ENCODE measurements at regions not wholly inside any gene's neighbourhood (a gene's known extent, or its start where the extent isn't known, plus 50 kb on each side); places are given as distances from the start of the nearest gene placed in this dataset.

DNA sequence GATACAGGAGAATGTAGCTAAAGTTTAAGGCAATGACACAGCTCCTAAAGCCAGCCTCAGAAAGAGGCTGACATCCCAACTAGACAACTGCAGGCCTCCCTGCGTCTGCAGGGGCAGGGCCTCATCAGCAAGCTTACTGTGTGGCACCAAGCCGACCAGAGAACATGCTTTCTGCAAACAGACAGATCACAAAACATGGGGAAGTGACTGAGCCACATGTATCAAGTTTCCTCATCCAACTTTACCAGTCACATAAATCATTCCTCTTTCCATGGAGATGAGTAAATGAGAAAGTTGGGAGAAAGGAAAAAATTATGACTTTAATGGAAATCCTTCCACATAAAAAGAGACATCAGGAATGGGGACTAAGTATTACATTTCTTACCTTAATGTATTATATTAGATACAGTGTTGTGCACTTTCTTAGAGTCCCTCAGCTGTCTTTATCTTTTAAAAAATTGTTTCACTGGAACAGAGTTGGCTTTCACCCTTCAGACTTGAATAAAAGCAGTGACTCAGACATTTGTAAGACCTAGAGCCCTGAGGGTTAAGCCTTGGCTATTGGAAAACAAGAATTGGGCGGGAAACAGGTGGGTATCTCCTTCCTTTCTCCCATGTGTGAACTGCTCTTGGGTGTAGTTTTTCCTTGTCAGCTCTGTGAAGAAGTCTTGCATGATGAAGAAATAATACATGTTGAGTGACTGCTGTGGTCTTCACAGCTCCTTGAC lies 305.7 kb upstream of the SNX7 start:
- peak overlapping the region; percentile 69 for H2AFZ ChIP-seq (ENCODE audit: low read depth, low read length)
- H3K27me3 ChIP-seq (ENCODE audit: control insufficient read depth in 1 of 2, insufficient read depth in 1 of 2, low read length in 2 of 2): no peaks in the 10 kb centered on the region
- no peak overlapping the region for H3K9ac ChIP-seq (ENCODE audit: low read length)
- H3K27ac ChIP-seq (ENCODE audit: low read length, poor library complexity, severe bottlenecking): no peak overlapping the region
- no peaks in the 10 kb centered on the region for H3K79me1 ChIP-seq (replicated peaks; ENCODE audit: low read length, poor library complexity, severe bottlenecking)
- H3K4me1 ChIP-seq (ENCODE audit: control insufficient read depth, insufficient read depth, low read depth, low read length): peaks cover 2% of the 10 kb centered on the region
- H3K9me3 ChIP-seq (ENCODE audit: control insufficient read depth, low read length): no peaks in the 10 kb centered on the region
- no peak overlapping the region for H3K14ac ChIP-seq (ENCODE audit: low read length in 2 of 2)
- no peak overlapping the region for H2BK120ac ChIP-seq (ENCODE audit: low read depth, low read length)
- no peaks in the 10 kb centered on the region for H3K36me3 ChIP-seq (ENCODE audit: control insufficient read depth in 1 of 2, insufficient read depth in 2 of 2, low read depth in 1 of 2, low read length in 2 of 2)
- no peak for DNase-seq
- no peak overlapping the region for H2BK5ac ChIP-seq (ENCODE audit: low read depth, low read length, poor library complexity, severe bottlenecking)
- H3K4ac ChIP-seq (ENCODE audit: low read depth in 1 of 2, low read length in 2 of 2): no peak overlapping the region
- H3K4me3 ChIP-seq (ENCODE audit: insufficient read depth in 1 of 2, low read depth in 1 of 2, low read length in 2 of 2): no peak overlapping the region
- WGBS: 99% methylated on average over 2 of the region's 3 CpGs
- no peak overlapping the region for H3K18ac ChIP-seq (ENCODE audit: low read depth in 1 of 2, low read length in 2 of 2)
- H4K8ac ChIP-seq (ENCODE audit: low read length): no peak overlapping the region
- no peak overlapping the region for H2BK12ac ChIP-seq (ENCODE audit: low read length in 2 of 2)
- no peak overlapping the region for H3K23ac ChIP-seq (ENCODE audit: low read length in 2 of 2)
- H2AK5ac ChIP-seq (ENCODE audit: low read length, severe bottlenecking): no peak overlapping the region
- H3K4me2 ChIP-seq (ENCODE audit: low read length, poor library complexity, severe bottlenecking): no peak overlapping the region
- no peak overlapping the region for H2BK15ac ChIP-seq (ENCODE audit: low read depth, poor library complexity, severe bottlenecking)
- no peak overlapping the region for H4K91ac ChIP-seq (ENCODE audit: low read length)

DNA sequence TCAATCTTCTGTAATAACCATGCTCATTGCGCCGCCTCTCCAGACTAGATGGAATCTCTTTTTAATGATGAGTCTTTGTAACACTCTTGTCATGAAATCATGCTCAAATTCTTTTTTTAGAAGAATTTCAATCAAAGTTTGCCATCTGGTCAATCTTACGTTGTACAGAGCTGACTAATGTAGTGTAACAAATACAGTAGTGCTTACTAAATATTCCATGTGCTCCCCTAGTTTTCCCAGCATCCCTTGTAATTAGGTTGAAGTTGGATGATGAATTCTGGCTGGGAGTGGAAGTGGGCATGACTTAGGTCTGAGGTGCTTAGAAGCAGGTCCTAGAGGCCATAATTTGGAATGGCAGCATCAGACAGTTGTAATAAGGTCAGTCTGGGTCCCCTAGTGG lies 309.1 kb upstream of the SNX7 start:
- Histone ChIP-seq H3K27me3 (ENCODE audit: control insufficient read depth in 1 of 2, insufficient read depth in 1 of 2, low read length in 2 of 2) (no peaks in the 10 kb centered on the region), H3K36me3 (ENCODE audit: control insufficient read depth in 1 of 2, insufficient read depth in 2 of 2, low read depth in 1 of 2, low read length in 2 of 2) (no peaks in the 10 kb centered on the region), H3K9me3 (ENCODE audit: control insufficient read depth, low read length) (no peaks in the 10 kb centered on the region), H3K4ac (ENCODE audit: low read depth in 1 of 2, low read length in 2 of 2) (no peak overlapping the region), H3K4me2 (ENCODE audit: low read length, poor library complexity, severe bottlenecking) (no peak overlapping the region), H2BK120ac (ENCODE audit: low read depth, low read length) (no peak overlapping the region), H3K18ac (ENCODE audit: low read depth in 1 of 2, low read length in 2 of 2) (no peak overlapping the region), H4K8ac (ENCODE audit: low read length) (no peak overlapping the region), H2BK5ac (ENCODE audit: low read depth, low read length, poor library complexity, severe bottlenecking) (no peak overlapping the region), H4K91ac (ENCODE audit: low read length) (no peak overlapping the region), H3K79me1 (replicated peaks; ENCODE audit: low read length, poor library complexity, severe bottlenecking) (no peaks in the 10 kb centered on the region), H2BK15ac (ENCODE audit: low read depth, poor library complexity, severe bottlenecking) (no peak overlapping the region), H2AFZ (ENCODE audit: low read depth, low read length) (no peak overlapping the region), H3K9ac (ENCODE audit: low read length) (no peak overlapping the region), H2BK12ac (ENCODE audit: low read length in 2 of 2) (no peak overlapping the region), H2AK5ac (ENCODE audit: low read length, severe bottlenecking) (no peak overlapping the region), H3K4me1 (ENCODE audit: control insufficient read depth, insufficient read depth, low read depth, low read length) (peaks cover 2% of the 10 kb centered on the region), H3K4me3 (ENCODE audit: insufficient read depth in 1 of 2, low read depth in 1 of 2, low read length in 2 of 2) (no peak overlapping the region), H3K27ac (ENCODE audit: low read length, poor library complexity, severe bottlenecking) (no peak overlapping the region), H3K23ac (ENCODE audit: low read length in 2 of 2) (no peak overlapping the region), H3K14ac (ENCODE audit: low read length in 2 of 2) (no peak overlapping the region)
- no peak for DNase-seq
- no CpG with 5 or more reads among the region's 3 CpGs for WGBS

DNA sequence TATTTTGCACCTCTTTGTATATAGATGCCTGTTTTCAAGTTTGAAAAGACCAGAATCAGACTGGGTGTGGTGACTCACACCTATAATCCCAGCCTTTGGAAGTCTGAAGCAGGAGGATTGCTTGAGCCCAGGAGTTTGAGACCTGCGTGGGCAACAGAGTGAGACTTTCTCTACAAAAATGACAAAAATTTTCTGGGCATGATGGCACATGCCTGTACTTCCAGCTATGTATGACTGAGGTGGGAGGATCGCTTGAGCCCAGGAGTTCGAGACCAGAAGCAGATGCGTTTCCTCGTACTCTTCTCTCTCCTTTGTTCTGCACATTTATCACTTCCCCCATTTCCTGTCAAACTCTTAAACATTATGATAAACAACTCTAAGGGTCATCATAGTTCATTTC lies 310.0 kb upstream of the SNX7 start:
- H3K36me3 ChIP-seq (ENCODE audit: control insufficient read depth in 1 of 2, insufficient read depth in 2 of 2, low read depth in 1 of 2, low read length in 2 of 2): no peaks in the 10 kb centered on the region
- no peak overlapping the region for H2BK5ac ChIP-seq (ENCODE audit: low read depth, low read length, poor library complexity, severe bottlenecking)
- H3K9me3 ChIP-seq (ENCODE audit: control insufficient read depth, low read length): no peaks in the 10 kb centered on the region
- peaks cover 2% of the 10 kb centered on the region for H3K4me1 ChIP-seq (ENCODE audit: control insufficient read depth, insufficient read depth, low read depth, low read length)
- no peak overlapping the region for H4K91ac ChIP-seq (ENCODE audit: low read length)
- 80% methylated on average over 5 of the region's 5 CpGs for WGBS
- no peak overlapping the region for H2AFZ ChIP-seq (ENCODE audit: low read depth, low read length)
- H3K27me3 ChIP-seq (ENCODE audit: control insufficient read depth in 1 of 2, insufficient read depth in 1 of 2, low read length in 2 of 2): no peaks in the 10 kb centered on the region
- H3K79me1 ChIP-seq (replicated peaks; ENCODE audit: low read length, poor library complexity, severe bottlenecking): no peaks in the 10 kb centered on the region
- H2BK12ac ChIP-seq (ENCODE audit: low read length in 2 of 2): no peak overlapping the region
- DNase-seq: no peak
- H3K4me3 ChIP-seq (ENCODE audit: insufficient read depth in 1 of 2, low read depth in 1 of 2, low read length in 2 of 2): no peak overlapping the region
- no peak overlapping the region for H3K4ac ChIP-seq (ENCODE audit: low read depth in 1 of 2, low read length in 2 of 2)
- no peak overlapping the region for H2BK120ac ChIP-seq (ENCODE audit: low read depth, low read length)
- no peak overlapping the region for H3K9ac ChIP-seq (ENCODE audit: low read length)
- no peak overlapping the region for H3K18ac ChIP-seq (ENCODE audit: low read depth in 1 of 2, low read length in 2 of 2)
- H2BK15ac ChIP-seq (ENCODE audit: low read depth, poor library complexity, severe bottlenecking): no peak overlapping the region
- no peak overlapping the region for H3K14ac ChIP-seq (ENCODE audit: low read length in 2 of 2)
- no peak overlapping the region for H3K27ac ChIP-seq (ENCODE audit: low read length, poor library complexity, severe bottlenecking)
- no peak overlapping the region for H2AK5ac ChIP-seq (ENCODE audit: low read length, severe bottlenecking)
- no peak overlapping the region for H3K23ac ChIP-seq (ENCODE audit: low read length in 2 of 2)
- H3K4me2 ChIP-seq (ENCODE audit: low read length, poor library complexity, severe bottlenecking): no peak overlapping the region
- H4K8ac ChIP-seq (ENCODE audit: low read length): no peak overlapping the region

DNA sequence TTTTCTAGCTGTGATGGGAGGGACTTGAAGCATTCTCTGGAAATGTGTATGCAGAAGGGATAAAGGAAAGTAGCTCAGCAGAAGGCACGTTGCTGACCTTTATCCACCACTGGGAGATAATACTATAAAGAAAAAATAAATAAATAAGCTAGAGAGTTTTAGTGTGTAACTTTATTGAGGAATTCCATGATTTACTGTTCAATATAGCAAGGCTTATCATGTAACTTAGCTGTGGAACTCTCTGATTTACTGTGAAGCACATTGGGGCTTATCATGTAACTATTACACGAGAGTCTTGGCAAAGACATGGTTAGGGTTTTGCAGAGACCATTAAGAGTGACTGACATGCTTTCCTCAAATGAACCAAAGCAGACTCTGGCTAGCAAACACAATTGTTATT lies 316.1 kb upstream of the SNX7 start:
- Histone ChIP-seq H2BK12ac (ENCODE audit: low read length in 2 of 2) (no peak overlapping the region), H3K14ac (ENCODE audit: low read length in 2 of 2) (no peak overlapping the region), H3K27me3 (ENCODE audit: control insufficient read depth in 1 of 2, insufficient read depth in 1 of 2, low read length in 2 of 2) (no peaks in the 10 kb centered on the region), H3K4me2 (ENCODE audit: low read length, poor library complexity, severe bottlenecking) (no peak overlapping the region), H4K8ac (ENCODE audit: low read length) (no peak overlapping the region), H3K27ac (ENCODE audit: low read length, poor library complexity, severe bottlenecking) (no peak overlapping the region), H3K18ac (ENCODE audit: low read depth in 1 of 2, low read length in 2 of 2) (no peak overlapping the region), H3K9me3 (ENCODE audit: control insufficient read depth, low read length) (no peaks in the 10 kb centered on the region), H2BK120ac (ENCODE audit: low read depth, low read length) (no peak overlapping the region), H3K79me1 (replicated peaks; ENCODE audit: low read length, poor library complexity, severe bottlenecking) (no peaks in the 10 kb centered on the region), H3K23ac (ENCODE audit: low read length in 2 of 2) (no peak overlapping the region), H2BK5ac (ENCODE audit: low read depth, low read length, poor library complexity, severe bottlenecking) (no peak overlapping the region), H2AK5ac (ENCODE audit: low read length, severe bottlenecking) (no peak overlapping the region), H2AFZ (ENCODE audit: low read depth, low read length) (no peak overlapping the region), H3K4ac (ENCODE audit: low read depth in 1 of 2, low read length in 2 of 2) (no peak overlapping the region), H3K4me3 (ENCODE audit: insufficient read depth in 1 of 2, low read depth in 1 of 2, low read length in 2 of 2) (no peak overlapping the region), H2BK15ac (ENCODE audit: low read depth, poor library complexity, severe bottlenecking) (no peak overlapping the region), H3K4me1 (ENCODE audit: control insufficient read depth, insufficient read depth, low read depth, low read length) (no peaks in the 10 kb centered on the region), H3K9ac (ENCODE audit: low read length) (no peak overlapping the region), H4K91ac (ENCODE audit: low read length) (no peak overlapping the region), H3K36me3 (ENCODE audit: control insufficient read depth in 1 of 2, insufficient read depth in 2 of 2, low read depth in 1 of 2, low read length in 2 of 2) (no peaks in the 10 kb centered on the region)
- DNase-seq: no peak
- 100% methylated on average over 1 of the region's 2 CpGs for WGBS

Data from mesenchymal stem cell (in vitro differentiated cells and primary cell).